Endothelial cell of umbilical vein (primary cell): ENCODE measurements at regions not wholly inside any gene's neighbourhood (a gene's known extent, or its start where the extent isn't known, plus 50 kb on each side); places are given as distances from the start of the nearest gene placed in this dataset.

ENCODE experiments used
- BruUV-seq: library from RNA; stranded (reverse); fragments of 400-500 nt; replicated peaks from 2 replicates; lab custom pipeline; 2021; lab: Mats Ljungman, UMichigan
- CTCF ChIA-PET: fragments of 300-600, 350-600 bp; sonication (Branson Sonifier 250); formaldehyde crosslinking; loops from one replicate; lab custom pipeline; 2021; ENCODE audit warnings: antibody characterized with exemption, inconsistent platforms; lab: Charles Lee
- POLR2A ChIA-PET: fragments of 300-600, 350-600 bp; sonication (Branson Sonifier 250); formaldehyde crosslinking; loops from one replicate; lab custom pipeline; 2021; ENCODE audit warnings: antibody characterized with exemption, inconsistent platforms; lab: Charles Lee
- DNase-seq: peaks from one replicate; pipeline ENCODE4 v3.0.0-alpha.2; 2011; ENCODE audit warnings: low read depth, low spot score
- FAIRE-seq: peaks from 2 replicates; lab custom pipeline; 2011; peaks lifted over from hg19 to GRCh38; lab: Jason Lieb, UNC
- H2AFZ ChIP-seq: 2 replicates; pipeline ENCODE4 v1.6.0; 2012; ENCODE audit warnings: low read depth, low read length, control low read depth, inconsistent platforms
- H3K27ac ChIP-seq: 2 replicates; pipeline ENCODE4 v1.5.1; 2011; ENCODE audit warnings: low read depth, mild to moderate bottlenecking, control low read depth, low read length, moderate library complexity; ENCODE audit not compliant: insufficient read depth
- H3K27me3 ChIP-seq, 2 experiments: 2 replicates each; pipeline versions ENCODE4 v1.6.0 to v1.6.1; 2011; ENCODE audit warnings: low read length in 2 of 2, mixed read lengths in 1 of 2; ENCODE audit not compliant: control insufficient read depth in 2 of 2, insufficient read depth in 2 of 2
- H3K36me3 ChIP-seq, 2 experiments: 2 replicates in 1 of 2; 3 replicates in 1 of 2; pipeline ENCODE4 v1.5.1; 2011; ENCODE audit warnings: low read length in 2 of 2, mild to moderate bottlenecking in 1 of 2, moderate library complexity in 1 of 2; ENCODE audit not compliant: control insufficient read depth in 2 of 2, insufficient read depth in 2 of 2; ENCODE audit errors: extremely low read depth in 1 of 2
- H3K4me1 ChIP-seq: 3 replicates; pipeline ENCODE4 v1.5.1; 2011; ENCODE audit warnings: mild to moderate bottlenecking, low read length; ENCODE audit not compliant: control insufficient read depth, insufficient read depth; ENCODE audit errors: extremely low read depth
- H3K4me2 ChIP-seq: 2 replicates; pipeline ENCODE4 v1.6.1; 2011; ENCODE audit warnings: low read length, control low read depth, mixed read lengths; ENCODE audit not compliant: insufficient read depth
- H3K4me3 ChIP-seq, 3 experiments: fragments of 200-600 bp in 1 of 3; sonication (generic), shearing (Covaris generic) in 1 of 3; replicated peaks in 1 of 3; 2 replicates each; pipeline ENCODE4 v1.5.1; 2011 to 2016; ENCODE audit warnings: control low read depth in 3 of 3, low read length in 3 of 3, mild to moderate bottlenecking in 2 of 3, inconsistent platforms in 1 of 3, low read depth in 1 of 3, moderate library complexity in 1 of 3; ENCODE audit not compliant: insufficient read depth in 1 of 3
- H3K79me2 ChIP-seq: 2 replicates; pipeline ENCODE4 v1.6.0; 2012; ENCODE audit warnings: low read length, inconsistent platforms; ENCODE audit not compliant: control insufficient read depth, insufficient read depth
- H3K9ac ChIP-seq: replicated peaks from 2 replicates; pipeline ENCODE3; 2011; ENCODE audit warnings: low read length, control low read depth; ENCODE audit not compliant: insufficient read depth; ENCODE audit errors: extremely low read depth
- H3K9me1 ChIP-seq: replicated peaks from 3 replicates; pipeline ENCODE4 v1.6.0; 2011; ENCODE audit warnings: mild to moderate bottlenecking, low read length; ENCODE audit not compliant: control insufficient read depth, insufficient read depth; ENCODE audit errors: extremely low read depth
- H3K9me3 ChIP-seq: replicated peaks from 2 replicates; pipeline ENCODE4 v1.5.1; 2012; ENCODE audit warnings: low read length, inconsistent platforms; ENCODE audit not compliant: control insufficient read depth, insufficient read depth
- H4K20me1 ChIP-seq: replicated peaks from 2 replicates; pipeline ENCODE3; 2011; ENCODE audit warnings: mild to moderate bottlenecking, low read length; ENCODE audit not compliant: control insufficient read depth, insufficient read depth; ENCODE audit errors: extremely low read depth
- EZH2 ChIP-seq: IDR thresholded peaks from 2 replicates; pipeline ENCODE4 v1.6.1; 2012; ENCODE audit warnings: borderline replicate concordance, low read depth, mild to moderate bottlenecking, moderate library complexity, low read length, inconsistent platforms; ENCODE audit not compliant: severe bottlenecking
- FOS ChIP-seq: IDR thresholded peaks from 2 replicates; pipeline ENCODE4 v1.6.1; 2011; ENCODE audit warnings: mild to moderate bottlenecking, low read length, moderate library complexity, borderline replicate concordance; ENCODE audit not compliant: insufficient read depth
- GATA2 ChIP-seq: IDR thresholded peaks from 2 replicates; pipeline ENCODE4 v1.7.0; 2011; ENCODE audit warnings: low read depth, mild to moderate bottlenecking, moderate library complexity, mixed read lengths, low read length; ENCODE audit not compliant: insufficient read length, insufficient read depth
- JUN ChIP-seq: IDR thresholded peaks from 2 replicates; pipeline ENCODE4 v1.6.1; 2011; ENCODE audit warnings: borderline replicate concordance, low read depth; ENCODE audit not compliant: insufficient read length, insufficient read depth
- MYC ChIP-seq: IDR thresholded peaks from one replicate; pipeline ENCODE4 v1.6.1; 2011; ENCODE audit warnings: mild to moderate bottlenecking, low read depth, low read length
- POLR2A ChIP-seq: IDR thresholded peaks from 2 replicates; pipeline ENCODE4 v1.6.1; 2012; ENCODE audit warnings: low read depth, mild to moderate bottlenecking, control low read depth, low read length
- POLR2AphosphoS5 ChIP-seq: IDR thresholded peaks from 2 replicates; pipeline ENCODE4 v1.6.1; 2012; ENCODE audit warnings: low read depth, mild to moderate bottlenecking, control low read depth, low read length, moderate library complexity; ENCODE audit not compliant: insufficient read depth
- dilution Hi-C: fragments of 300-500 bp; cut with MboI; formaldehyde crosslinking; loops from one replicate; pipeline ENCODE4 v1.15.0; 2019; ENCODE audit warnings: low sequenced_read_pairs; ENCODE audit not compliant: extremely low pct_ligation_motif_present
- intact Hi-C: fragments of 100-400 bp; cut with micrococcal nuclease; formaldehyde crosslinking; loops from one replicate; pipeline ENCODE4 v1.10.0; 2022
- TF ChIP-seq, protein P1 (sequence below), 2 donors: IDR thresholded peaks; 1 replicate in 1 of 2; 2 replicates in 1 of 2; pipeline ENCODE4 v1.5.1; 2011; ENCODE audit warnings: low read length in 2 of 2, mild to moderate bottlenecking in 2 of 2, moderate library complexity in 2 of 2, control low read depth in 1 of 2, inconsistent platforms in 1 of 2, low read depth in 1 of 2; ENCODE audit not compliant: insufficient read depth in 1 of 2; ENCODE audit errors: extremely low read depth in 1 of 2
- TF ChIP-seq, protein P2 (sequence below): IDR thresholded peaks from 2 replicates; pipeline ENCODE4 v1.6.1; 2011; ENCODE audit not compliant: insufficient read depth, insufficient read length

DNA sequence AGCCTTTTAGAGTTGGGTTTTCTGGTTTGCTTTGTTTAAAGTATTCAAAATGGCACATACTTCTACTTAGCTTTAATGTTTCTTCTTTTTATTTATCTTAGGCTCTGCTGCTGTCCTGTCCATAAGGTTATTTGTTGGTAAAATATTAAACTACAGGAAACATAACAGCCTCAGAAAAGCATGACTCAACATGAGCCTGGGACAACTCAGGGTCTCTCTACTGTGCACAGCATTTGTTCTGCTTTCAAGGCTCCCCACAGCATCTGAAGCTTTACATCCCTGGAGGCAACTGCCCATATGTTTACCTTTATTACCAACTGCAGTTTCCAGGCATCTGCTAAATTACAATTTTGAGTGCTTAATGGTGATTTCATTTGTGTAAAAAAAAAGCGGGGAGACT lies 954.2 kb upstream of the FBXO33 start:
- no peaks in the 10 kb centered on the region for H3K79me2 ChIP-seq
- TF ChIP-seq GATA2 = no peak
- TF ChIP-seq EZH2 = no peak
- TF ChIP-seq, protein P1, sequence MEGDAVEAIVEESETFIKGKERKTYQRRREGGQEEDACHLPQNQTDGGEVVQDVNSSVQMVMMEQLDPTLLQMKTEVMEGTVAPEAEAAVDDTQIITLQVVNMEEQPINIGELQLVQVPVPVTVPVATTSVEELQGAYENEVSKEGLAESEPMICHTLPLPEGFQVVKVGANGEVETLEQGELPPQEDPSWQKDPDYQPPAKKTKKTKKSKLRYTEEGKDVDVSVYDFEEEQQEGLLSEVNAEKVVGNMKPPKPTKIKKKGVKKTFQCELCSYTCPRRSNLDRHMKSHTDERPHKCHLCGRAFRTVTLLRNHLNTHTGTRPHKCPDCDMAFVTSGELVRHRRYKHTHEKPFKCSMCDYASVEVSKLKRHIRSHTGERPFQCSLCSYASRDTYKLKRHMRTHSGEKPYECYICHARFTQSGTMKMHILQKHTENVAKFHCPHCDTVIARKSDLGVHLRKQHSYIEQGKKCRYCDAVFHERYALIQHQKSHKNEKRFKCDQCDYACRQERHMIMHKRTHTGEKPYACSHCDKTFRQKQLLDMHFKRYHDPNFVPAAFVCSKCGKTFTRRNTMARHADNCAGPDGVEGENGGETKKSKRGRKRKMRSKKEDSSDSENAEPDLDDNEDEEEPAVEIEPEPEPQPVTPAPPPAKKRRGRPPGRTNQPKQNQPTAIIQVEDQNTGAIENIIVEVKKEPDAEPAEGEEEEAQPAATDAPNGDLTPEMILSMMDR (IDR thresholded peaks at IDR 0.05; ENCODE audit: extremely low read depth in 1 of 2, insufficient read depth in 1 of 2, low read depth in 1 of 2, low read length in 2 of 2) = no peak
- TF ChIP-seq MYC = no peak
- TF ChIP-seq POLR2AphosphoS5 = no peak
- TF ChIP-seq JUN = no peak
- no peak for TF ChIP-seq FOS
- TF ChIP-seq, protein P2, sequence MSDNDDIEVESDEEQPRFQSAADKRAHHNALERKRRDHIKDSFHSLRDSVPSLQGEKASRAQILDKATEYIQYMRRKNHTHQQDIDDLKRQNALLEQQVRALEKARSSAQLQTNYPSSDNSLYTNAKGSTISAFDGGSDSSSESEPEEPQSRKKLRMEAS = no peak
- no peak for TF ChIP-seq POLR2A
- ChIA-PET CTCF (no interaction called here), POLR2A (no interaction called here)
- H3K9me1 ChIP-seq = no peaks in the 10 kb centered on the region
- H3K27me3 ChIP-seq = no peaks in the 10 kb centered on the region
- H2AFZ ChIP-seq = no peak overlapping the region
- intact Hi-C loops (no loop called here), dilution Hi-C loops (no loop called here)
- no peak overlapping the region for H3K4me3 ChIP-seq
- no peak overlapping the region for H3K9ac ChIP-seq
- no peak overlapping the region for H3K4me2 ChIP-seq
- BruUV-seq = no TSS peak
- FAIRE-seq (no peak), DNase-seq (no peak)
- H4K20me1 ChIP-seq = no peaks in the 10 kb centered on the region
- H3K4me1 ChIP-seq = no peaks in the 10 kb centered on the region
- no peak overlapping the region for H3K27ac ChIP-seq
- H3K9me3 ChIP-seq = no peaks in the 10 kb centered on the region
- no peaks in the 10 kb centered on the region for H3K36me3 ChIP-seq
